B cell (primary cell): ENCODE measurements at regions not wholly inside any gene's neighbourhood (a gene's known extent, or its start where the extent isn't known, plus 50 kb on each side); places are given as distances from the start of the nearest gene placed in this dataset.

ENCODE experiments used
- ATAC-seq: fragments of 200-7000 bp; cut with Tn5 transposase; one replicate; pipeline ENCODE4 v1.10.0; 2021; ENCODE audit warnings: low read depth, mild to moderate bottlenecking, moderate number of reproducible peaks, moderate library complexity
- CTCF ChIA-PET: fragments of 350-600 bp; sonication (Branson Sonifier 250); formaldehyde crosslinking; loops from one replicate; lab custom pipeline; 2021; ENCODE audit warnings: antibody characterized with exemption, inconsistent platforms; lab: Charles Lee
- POLR2A ChIA-PET: fragments of 350-600 bp; sonication (Branson Sonifier 250); formaldehyde crosslinking; loops from one replicate; lab custom pipeline; 2021; ENCODE audit warnings: antibody characterized with exemption; lab: Charles Lee
- DNase-seq: peaks from one replicate; pipeline ENCODE4 v3.0.0; 2013
- H2AFZ ChIP-seq: 2 replicates; pipeline ENCODE4 v1.6.1; 2012; ENCODE audit warnings: mild to moderate bottlenecking, low read depth, low read length; ENCODE audit not compliant: insufficient read depth, poor library complexity, severe bottlenecking
- H3K27ac ChIP-seq, 2 donors: 1 replicate in 1 of 2; 2 replicates in 1 of 2; pipeline ENCODE4 v1.5.1; 2012 to 2013; ENCODE audit warnings: low read length in 2 of 2, mild to moderate bottlenecking in 2 of 2, moderate library complexity in 1 of 2
- H3K27me3 ChIP-seq, 4 experiments: fragments of 200-600 bp in 1 of 4; sonication (generic) in 1 of 4; replicated peaks in 1 of 4; 1 replicate in 2 of 4; 2 replicates in 2 of 4; pipeline versions ENCODE4 v1.6.1 to v1.7.0; 2013 to 2016; ENCODE audit warnings: low read length in 3 of 4, mild to moderate bottlenecking in 2 of 4, mixed read lengths in 1 of 4, moderate library complexity in 1 of 4; ENCODE audit not compliant: insufficient read depth in 4 of 4, control insufficient read depth in 3 of 4; ENCODE audit errors: control extremely low read depth in 1 of 4
- H3K36me3 ChIP-seq, 2 experiments: replicated peaks in 1 of 2; 1 replicate in 1 of 2; 2 replicates in 1 of 2; pipeline versions ENCODE4 v1.6.1 to v1.7.1; 2013; ENCODE audit warnings: low read length in 1 of 2; ENCODE audit not compliant: insufficient read depth in 2 of 2, control insufficient read depth in 1 of 2; ENCODE audit errors: control extremely low read depth in 1 of 2, extremely low read depth in 1 of 2
- H3K4me1 ChIP-seq, 2 donors: fragments of 200-600 bp in 1 of 2; sonication (generic) in 1 of 2; 1 replicate in 1 of 2; 2 replicates in 1 of 2; pipeline versions ENCODE4 v1.5.1 to v1.6.1; 2013 to 2017; ENCODE audit warnings: low read length in 2 of 2; ENCODE audit not compliant: control insufficient read depth in 2 of 2, insufficient read depth in 2 of 2
- H3K4me2 ChIP-seq: replicated peaks from 2 replicates; pipeline ENCODE3; 2012; ENCODE audit warnings: mild to moderate bottlenecking, low read depth, low read length; ENCODE audit not compliant: poor library complexity, severe bottlenecking
- H3K4me3 ChIP-seq, 5 experiments: fragments of 200-600 bp in 1 of 5; sonication (generic) in 1 of 5; 1 replicate in 3 of 5; 2 replicates in 2 of 5; pipeline versions ENCODE4 v1.5.1 to v1.7.0; 2011 to 2016; ENCODE audit warnings: low read length in 4 of 5, mild to moderate bottlenecking in 4 of 5, low read depth in 2 of 5, control low read depth in 1 of 5, moderate library complexity in 1 of 5; ENCODE audit not compliant: insufficient read depth in 1 of 5; ENCODE audit errors: control extremely low read depth in 1 of 5, extremely low read depth in 1 of 5
- H3K79me2 ChIP-seq: fragments of 200-600 bp; sonication (generic); one replicate; pipeline ENCODE4 v1.6.0; 2016; ENCODE audit warnings: low read length; ENCODE audit not compliant: control insufficient read depth, insufficient read depth
- H3K9ac ChIP-seq: fragments of 200-600 bp; sonication (generic); 2 replicates; pipeline ENCODE4 v1.6.1; 2017; ENCODE audit warnings: mild to moderate bottlenecking, low read length, moderate library complexity
- H3K9me3 ChIP-seq, 3 donors: one replicate each; pipeline versions ENCODE4 v1.6.1 to v1.7.1; 2013; ENCODE audit warnings: low read length in 2 of 3; ENCODE audit not compliant: control insufficient read depth in 2 of 3, insufficient read depth in 1 of 3; ENCODE audit errors: control extremely low read depth in 1 of 3
- H4K20me1 ChIP-seq: 2 replicates; pipeline ENCODE4 v1.6.0; 2012; ENCODE audit warnings: mild to moderate bottlenecking, low read length; ENCODE audit not compliant: insufficient read depth, control insufficient read depth, poor library complexity, severe bottlenecking
- H3K27ac Mint-ChIP-seq: one replicate; pipeline ENCODE4 v1.8.0; 2021; ENCODE audit warnings: mixed read lengths
- H3K27me3 Mint-ChIP-seq: one replicate; pipeline ENCODE4 v1.8.0; 2021; ENCODE audit warnings: mixed read lengths
- H3K4me1 Mint-ChIP-seq: one replicate; pipeline ENCODE4 v1.8.0; 2021; ENCODE audit warnings: mixed read lengths
- H3K4me3 Mint-ChIP-seq: one replicate; pipeline ENCODE4 v1.8.0; 2021; ENCODE audit warnings: mixed read lengths
- H3K9me3 Mint-ChIP-seq: one replicate; pipeline ENCODE4 v1.8.0; 2022; ENCODE audit warnings: mixed read lengths; ENCODE audit not compliant: insufficient read depth
- CTCF ChIP-seq: fragments of 200-600 bp; IDR thresholded peaks from one replicate; pipeline ENCODE4 v1.8.0; 2022; ENCODE audit warnings: antibody characterized with exemption, mild to moderate bottlenecking
- EZH2 ChIP-seq: IDR thresholded peaks from 2 replicates; pipeline ENCODE4 v1.6.1; 2012; ENCODE audit warnings: borderline replicate concordance, low read depth, mild to moderate bottlenecking, moderate library complexity, low read length; ENCODE audit not compliant: insufficient read depth, poor library complexity, severe bottlenecking
- WGBS: methylation state at CpG from one replicate; pipeline ENCODE4 v1.1.5; 2013; ENCODE audit warnings: missing lambda C conversion rate; ENCODE audit not compliant: insufficient coverage; 5-methylcytosine and 5-hydroxymethylcytosine counted together
- intact Hi-C: fragments of 100-400 bp; cut with micrococcal nuclease; formaldehyde crosslinking; loops from one replicate; pipeline ENCODE4 v1.10.0; 2022

GRCh38 chr4:181858741-181859140 lies 384.5 kb upstream of the TENM3 start:
- ChIA-PET CTCF (no interaction called here), POLR2A (no interaction called here)
- H3K4me1 Mint-ChIP-seq: no peaks in the 10 kb centered on the region
- Histone ChIP-seq H3K9ac (no peak overlapping the region), H3K79me2 (no peaks in the 10 kb centered on the region), H2AFZ (no peak overlapping the region), H4K20me1 (no peaks in the 10 kb centered on the region), H3K4me2 (no peak overlapping the region), H3K4me3 (no peak overlapping the region), H3K27me3 (no peaks in the 10 kb centered on the region), H3K36me3 (no peaks in the 10 kb centered on the region), H3K4me1 (no peaks in the 10 kb centered on the region), H3K9me3 (peaks cover 0 to 5% (median 0%) of the 10 kb centered on the region in 3 donors), H3K27ac (no peak overlapping the region)
- ATAC-seq (no peak), DNase-seq (no peak)
- TF ChIP-seq EZH2 (no peak), CTCF (no peak)
- H3K27ac Mint-ChIP-seq: no peak overlapping the region
- no peaks in the 10 kb centered on the region for H3K27me3 Mint-ChIP-seq
- intact Hi-C loops: no loop called here
- H3K9me3 Mint-ChIP-seq: no peaks in the 10 kb centered on the region
- no peak overlapping the region for H3K4me3 Mint-ChIP-seq
- WGBS: 81% methylated on average over 1 of the region's 4 CpGs

GRCh38 chr4:181859439-181859838 lies 383.8 kb upstream of the TENM3 start:
- Mint-ChIP-seq H3K9me3 (no peaks in the 10 kb centered on the region), H3K27me3 (no peaks in the 10 kb centered on the region), H3K4me1 (no peaks in the 10 kb centered on the region), H3K4me3 (no peak overlapping the region), H3K27ac (no peak overlapping the region)
- ChIA-PET CTCF (no interaction called here), POLR2A (no interaction called here)
- H3K4me3 ChIP-seq: no peak overlapping the region
- DNase-seq: no peak
- H3K36me3 ChIP-seq: no peaks in the 10 kb centered on the region
- ATAC-seq: no peak
- no peak overlapping the region for H2AFZ ChIP-seq
- peaks cover 0 to 5% (median 0%) of the 10 kb centered on the region in 3 donors for H3K9me3 ChIP-seq
- H3K4me1 ChIP-seq: no peaks in the 10 kb centered on the region
- no peaks in the 10 kb centered on the region for H3K27me3 ChIP-seq
- intact Hi-C loops: no loop called here
- WGBS: no CpG with 5 or more reads among the region's 2 CpGs
- H3K79me2 ChIP-seq: no peaks in the 10 kb centered on the region
- no peak overlapping the region for H3K27ac ChIP-seq
- H3K9ac ChIP-seq: no peak overlapping the region
- no peak overlapping the region for H3K4me2 ChIP-seq
- no peak for TF ChIP-seq EZH2
- no peak for TF ChIP-seq CTCF
- H4K20me1 ChIP-seq: no peaks in the 10 kb centered on the region
